AG04450 (cell line): ENCODE measurements at regions not wholly inside any gene's neighbourhood (a gene's known extent, or its start where the extent isn't known, plus 50 kb on each side); places are given as distances from the start of the nearest gene placed in this dataset.

ENCODE experiments used
- CTCF ChIA-PET: fragments of 300-600, 350-600 bp; formaldehyde crosslinking; extraction: SDS; loops from one replicate; lab custom pipeline; 2022; ENCODE audit warnings: antibody characterized with exemption, inconsistent platforms; lab: Charles Lee
- POLR2A ChIA-PET: fragments of 350-600 bp; formaldehyde crosslinking; extraction: SDS; loops from one replicate; lab custom pipeline; 2021; ENCODE audit warnings: antibody characterized with exemption, inconsistent platforms; lab: Yijun Ruan, JAX
- DNase-seq: peaks from one replicate; pipeline ENCODE4 v3.0.0-alpha.2; 2011; ENCODE audit warnings: low read depth, low spot score
- H3K27ac ChIP-seq: one replicate; pipeline ENCODE4 v1.5.1; 2012; ENCODE audit warnings: low read depth, low read length, control low read depth
- H3K27me3 ChIP-seq: one replicate; pipeline ENCODE4 v1.6.0; 2012; ENCODE audit warnings: low read length; ENCODE audit not compliant: control insufficient read depth, insufficient read depth
- H3K4me3 ChIP-seq: 2 replicates; pipeline ENCODE4 v1.5.1; 2011; ENCODE audit warnings: mild to moderate bottlenecking, low read depth, low read length, control low read depth
- H3K9me3 ChIP-seq: 2 replicates; pipeline ENCODE4 v1.5.1; 2012; ENCODE audit warnings: low read length; ENCODE audit not compliant: control insufficient read depth, insufficient read depth
- CTCF ChIP-seq: IDR thresholded peaks from 2 replicates; pipeline ENCODE4 v1.5.1; 2011; ENCODE audit warnings: low read depth, low read length, control low read depth, inconsistent platforms

DNA sequence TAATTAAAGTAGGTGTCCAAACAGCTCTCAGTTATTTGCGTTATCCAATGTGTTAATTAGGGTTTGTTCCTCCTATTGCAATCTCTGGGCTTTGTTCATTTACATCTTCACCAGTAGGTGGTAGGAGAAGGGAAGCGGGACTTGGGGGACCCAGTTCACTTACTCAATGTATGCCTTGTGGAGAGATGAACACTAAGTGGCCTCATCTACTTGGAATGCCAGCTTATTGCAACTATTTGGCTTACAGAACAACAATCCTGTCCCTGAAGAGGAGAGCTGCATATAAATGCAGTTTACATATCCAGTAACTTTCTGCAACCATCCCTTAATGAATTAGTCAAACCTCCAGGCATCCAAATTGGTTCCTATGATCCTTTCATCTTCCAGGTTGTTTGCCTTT is 417.1 kb upstream of the CCDC196 start:
- no peaks in the 10 kb centered on the region for H3K27me3 ChIP-seq
- ChIA-PET POLR2A (no interaction called here), CTCF (interaction anchor here (1.0 kb wide), 1 partner anchor 246 kb away, joined by 3 read pairs; no protein-coding TSS in a partner anchor)
- no peak for TF ChIP-seq CTCF
- H3K27ac ChIP-seq, result no peak overlapping the region
- no peak for DNase-seq
- H3K9me3 ChIP-seq, result no peaks in the 10 kb centered on the region
- no peak overlapping the region for H3K4me3 ChIP-seq

DNA sequence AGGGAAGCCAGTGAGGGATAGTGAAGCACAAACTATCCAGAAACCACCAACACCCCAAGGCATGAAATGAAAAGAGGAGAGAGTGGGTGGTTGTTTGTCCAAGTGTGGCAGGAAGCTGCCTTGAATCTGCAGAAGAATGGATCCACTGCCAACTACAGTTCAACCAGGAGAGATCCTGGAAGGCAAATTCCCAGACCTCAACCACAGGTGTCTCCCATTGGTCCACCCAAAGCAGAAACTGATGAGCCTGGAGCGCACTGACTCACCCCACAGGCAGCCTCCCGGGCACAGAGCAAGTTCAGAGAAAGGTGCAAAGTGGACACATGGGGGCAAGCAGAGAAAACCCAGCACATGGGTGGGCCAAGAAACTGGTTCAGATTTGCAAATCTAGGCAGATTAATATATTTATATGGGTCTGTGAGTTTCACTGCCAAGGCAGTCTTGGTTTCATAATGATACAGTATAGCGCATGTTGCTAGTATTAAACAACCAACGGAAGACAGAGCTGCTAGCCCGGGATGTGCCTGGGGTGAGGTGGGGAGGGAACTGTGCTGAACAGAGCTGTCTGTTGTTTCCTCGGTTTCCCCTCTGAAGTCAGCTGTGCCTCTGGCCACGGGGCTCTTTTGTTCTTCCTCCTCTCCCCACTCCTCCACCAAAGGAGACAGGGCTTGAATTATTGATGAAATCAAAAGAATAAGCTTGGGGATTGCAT is 416.2 kb upstream of the CCDC196 start:
- H3K27ac ChIP-seq, result no peak overlapping the region
- no peaks in the 10 kb centered on the region for H3K27me3 ChIP-seq
- POLR2A ChIA-PET, result no interaction called here
- no peak for TF ChIP-seq CTCF
- H3K9me3 ChIP-seq, result no peaks in the 10 kb centered on the region
- CTCF ChIA-PET, result interaction anchor here (0.6 to 2.1 kb wide), 7 partner anchors 16 to 928 kb away, joined by 3 to 12 read pairs (median 3); no protein-coding TSS in a partner anchor
- H3K4me3 ChIP-seq, result no peak overlapping the region
- DNase-seq, result no peak

- Histone ChIP-seq H3K4me3 (no peak overlapping the region), H3K9me3 (no peaks in the 10 kb centered on the region), H3K27me3 (no peaks in the 10 kb centered on the region), H3K27ac (no peak overlapping the region)
- no peak for DNase-seq
- ChIA-PET CTCF (interaction anchor here (0.6 to 2.1 kb wide), 9 partner anchors 8 to 928 kb away, joined by 3 to 12 read pairs (median 3); no protein-coding TSS in a partner anchor), POLR2A (no interaction called here)
- TF ChIP-seq CTCF, result peak; percentile 81
Observed at GRCh38 chr14:66070542-66071319, 415.4 kb upstream of the CCDC196 start.

GRCh38 chr14:66072190-66073084 is 413.7 kb upstream of the CCDC196 start:
- ChIA-PET CTCF (no interaction called here), POLR2A (no interaction called here)
- no peak for TF ChIP-seq CTCF
- Histone ChIP-seq H3K4me3 (no peak overlapping the region), H3K27ac (no peak overlapping the region), H3K9me3 (no peaks in the 10 kb centered on the region), H3K27me3 (peaks cover 5% of the 10 kb centered on the region)
- no peak for DNase-seq
